Smooth muscle cell (in vitro differentiated cells): ENCODE measurements at regions not wholly inside any gene's neighbourhood (a gene's known extent, or its start where the extent isn't known, plus 50 kb on each side); places are given as distances from the start of the nearest gene placed in this dataset.

ENCODE experiments used
- DNase-seq: peaks from one replicate; lab custom pipeline; 2025; ENCODE audit not compliant: unreplicated experiment; lab: John Stamatoyannopoulos, UW
- H2AFZ ChIP-seq: fragments of 200-600 bp; sonication (generic); 2 replicates; pipeline ENCODE4 v1.6.0; 2016; ENCODE audit warnings: antibody characterized with exemption, low read depth, mild to moderate bottlenecking
- H3F3A ChIP-seq: fragments of 200-600 bp; sonication (generic); 2 replicates; pipeline ENCODE4 v1.6.0; 2017; ENCODE audit warnings: antibody characterized with exemption, low read depth
- H3K27ac ChIP-seq: fragments of 200-600 bp; sonication (generic); 2 replicates; pipeline ENCODE4 v1.5.1; 2016; ENCODE audit warnings: low read depth, mild to moderate bottlenecking
- H3K27me3 ChIP-seq: fragments of 200-600 bp; sonication (generic); 2 replicates; pipeline ENCODE4 v1.6.1; 2016; ENCODE audit warnings: low read depth, mild to moderate bottlenecking
- H3K36me3 ChIP-seq: fragments of 200-600 bp; sonication (generic); 2 replicates; pipeline ENCODE4 v1.5.1; 2016; ENCODE audit warnings: low read depth
- H3K4me1 ChIP-seq: fragments of 200-600 bp; sonication (generic); 2 replicates; pipeline ENCODE4 v1.5.1; 2016; ENCODE audit warnings: low read depth
- H3K4me2 ChIP-seq: fragments of 200-600 bp; sonication (generic); 2 replicates; pipeline ENCODE4 v1.6.0; 2016; ENCODE audit warnings: mild to moderate bottlenecking
- H3K4me3 ChIP-seq: fragments of 200-600 bp; sonication (generic); 2 replicates; pipeline ENCODE4 v1.5.1; 2016; ENCODE audit warnings: mild to moderate bottlenecking
- H3K79me2 ChIP-seq: fragments of 200-600 bp; sonication (generic); 2 replicates; pipeline ENCODE4 v1.6.0; 2016; ENCODE audit warnings: low read depth, mild to moderate bottlenecking
- H3K9ac ChIP-seq: fragments of 200-600 bp; sonication (generic); 2 replicates; pipeline ENCODE4 v1.6.0; 2016; ENCODE audit warnings: low read depth
- H3K9me3 ChIP-seq: fragments of 200-600 bp; sonication (generic); replicated peaks from 2 replicates; pipeline ENCODE4 v1.5.1; 2016; ENCODE audit warnings: low read depth
- H4K20me1 ChIP-seq: fragments of 200-600 bp; sonication (generic); 2 replicates; pipeline ENCODE4 v1.6.0; 2016; ENCODE audit warnings: low read depth
- CTCF ChIP-seq: fragments of 200-600 bp; sonication (generic); IDR thresholded peaks from 2 replicates; pipeline ENCODE4 v1.5.1; 2017; ENCODE audit warnings: borderline replicate concordance, mild to moderate bottlenecking, antibody characterized with exemption; ENCODE audit not compliant: insufficient read depth, poor library complexity, severe bottlenecking
- WGBS: methylation state at CpG from one replicate; pipeline ENCODE4 v1.1.7; 2016; ENCODE audit warnings: low lambda C conversion rate; 5-methylcytosine and 5-hydroxymethylcytosine counted together

DNA sequence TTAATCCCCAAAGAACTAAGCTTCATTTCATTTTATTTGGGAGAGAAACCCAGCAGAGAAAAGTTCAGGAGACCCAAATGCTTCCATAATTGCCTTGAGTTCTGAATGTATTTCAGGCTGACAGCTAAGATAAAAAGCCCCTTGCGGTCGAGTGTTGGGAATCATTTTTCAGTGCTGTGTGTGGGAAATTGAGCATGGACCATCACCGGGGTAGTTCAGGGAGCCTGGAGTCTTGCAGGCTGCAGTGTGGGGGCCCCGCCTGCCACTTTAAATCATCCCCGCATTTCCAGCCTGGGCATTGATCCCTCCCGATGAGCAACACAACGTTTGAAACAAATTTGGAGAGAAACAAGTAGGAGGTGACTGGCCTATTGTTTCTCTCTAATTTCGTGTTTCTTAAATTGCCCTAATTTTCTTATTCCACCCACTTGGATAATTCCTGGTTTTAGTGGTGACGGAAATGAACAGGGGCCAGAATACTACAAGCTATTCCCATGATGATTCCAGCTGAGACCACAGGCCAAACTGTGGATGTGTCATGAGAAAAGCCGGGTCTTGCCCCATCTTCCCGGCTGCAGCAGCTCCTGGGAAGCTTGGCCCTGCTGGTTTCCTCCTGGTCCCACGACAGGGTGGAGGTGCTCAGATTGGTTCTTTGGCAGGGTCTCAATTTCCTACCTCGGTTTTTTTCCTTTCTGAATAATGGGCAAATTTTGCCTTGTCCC, 75.1 kb downstream of the FOXL1 start:
- no peak for TF ChIP-seq CTCF
- H3K36me3 ChIP-seq = no peaks in the 10 kb centered on the region
- no peak overlapping the region for H3K4me2 ChIP-seq
- H3K79me2 ChIP-seq = no peaks in the 10 kb centered on the region
- H3K27me3 ChIP-seq = no peaks in the 10 kb centered on the region
- H3K27ac ChIP-seq = peak overlapping the region; percentile 49
- H3K9ac ChIP-seq = no peak overlapping the region
- no peak for DNase-seq
- H2AFZ ChIP-seq = no peak overlapping the region
- 74% methylated on average over 13 of the region's 13 CpGs for WGBS
- H3K9me3 ChIP-seq = no peaks in the 10 kb centered on the region
- no peaks in the 10 kb centered on the region for H3F3A ChIP-seq
- H4K20me1 ChIP-seq = no peaks in the 10 kb centered on the region
- no peaks in the 10 kb centered on the region for H3K4me1 ChIP-seq
- H3K4me3 ChIP-seq = no peak overlapping the region

DNA sequence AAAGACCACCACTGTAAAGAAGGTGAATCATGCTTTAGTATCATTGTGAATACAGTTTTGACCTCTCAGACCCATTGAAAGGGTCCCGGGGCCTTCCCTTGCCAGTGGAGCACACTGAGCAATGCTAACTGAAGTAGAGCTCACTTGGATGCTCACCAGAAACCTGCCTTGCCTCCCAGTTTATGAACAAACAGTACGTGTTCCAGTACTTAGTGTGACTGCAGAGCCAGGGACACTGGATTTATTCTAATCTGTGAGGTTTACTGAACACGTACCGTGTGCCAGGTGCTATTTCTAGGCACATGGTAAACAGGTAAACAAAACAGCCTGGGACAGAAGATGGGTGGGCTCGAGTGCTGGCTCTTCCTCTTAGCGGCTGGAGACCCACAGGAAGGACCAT, 79.6 kb downstream of the FOXL1 start:
- Histone ChIP-seq H3K27ac (no peak overlapping the region), H3K27me3 (no peaks in the 10 kb centered on the region), H2AFZ (no peak overlapping the region), H3K4me1 (no peaks in the 10 kb centered on the region), H3K9me3 (no peaks in the 10 kb centered on the region), H3K4me3 (no peak overlapping the region), H3F3A (peaks cover 5% of the 10 kb centered on the region), H4K20me1 (no peaks in the 10 kb centered on the region), H3K36me3 (no peaks in the 10 kb centered on the region), H3K79me2 (no peaks in the 10 kb centered on the region), H3K4me2 (no peak overlapping the region), H3K9ac (no peak overlapping the region)
- DNase-seq = no peak
- WGBS = 93% methylated on average over 6 of the region's 6 CpGs
- TF ChIP-seq CTCF = no peak

DNA sequence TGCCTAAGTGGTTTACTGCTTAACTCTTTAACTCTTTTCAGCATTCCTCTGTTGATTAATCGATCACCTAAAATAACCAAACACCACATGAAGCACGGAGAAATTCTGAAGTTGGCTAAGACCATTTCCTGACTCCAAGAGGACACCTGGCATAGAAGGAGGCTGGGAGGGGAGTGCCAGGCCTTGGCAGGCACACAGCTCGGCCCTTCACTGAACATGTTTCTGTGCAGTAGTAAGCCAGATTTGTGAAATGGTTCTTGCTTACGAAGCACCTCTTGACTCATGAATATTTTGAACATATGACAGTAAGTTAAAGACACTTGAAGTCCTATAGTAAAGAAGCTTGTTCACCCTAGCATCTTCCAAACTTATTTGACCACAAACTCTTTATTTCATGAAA, 82.3 kb downstream of the FOXL1 start:
- no peak overlapping the region for H2AFZ ChIP-seq
- 94% methylated on average over 4 of the region's 4 CpGs for WGBS
- H3K4me3 ChIP-seq = no peak overlapping the region
- no peaks in the 10 kb centered on the region for H3K79me2 ChIP-seq
- no peak overlapping the region for H3K27ac ChIP-seq
- H3K9me3 ChIP-seq = no peaks in the 10 kb centered on the region
- H4K20me1 ChIP-seq = no peaks in the 10 kb centered on the region
- peaks cover 19% of the 10 kb centered on the region for H3F3A ChIP-seq
- no peak for DNase-seq
- H3K4me1 ChIP-seq = peaks cover 4% of the 10 kb centered on the region
- TF ChIP-seq CTCF = no peak
- H3K4me2 ChIP-seq = no peak overlapping the region
- no peaks in the 10 kb centered on the region for H3K36me3 ChIP-seq
- no peaks in the 10 kb centered on the region for H3K27me3 ChIP-seq
- H3K9ac ChIP-seq = no peak overlapping the region

DNA sequence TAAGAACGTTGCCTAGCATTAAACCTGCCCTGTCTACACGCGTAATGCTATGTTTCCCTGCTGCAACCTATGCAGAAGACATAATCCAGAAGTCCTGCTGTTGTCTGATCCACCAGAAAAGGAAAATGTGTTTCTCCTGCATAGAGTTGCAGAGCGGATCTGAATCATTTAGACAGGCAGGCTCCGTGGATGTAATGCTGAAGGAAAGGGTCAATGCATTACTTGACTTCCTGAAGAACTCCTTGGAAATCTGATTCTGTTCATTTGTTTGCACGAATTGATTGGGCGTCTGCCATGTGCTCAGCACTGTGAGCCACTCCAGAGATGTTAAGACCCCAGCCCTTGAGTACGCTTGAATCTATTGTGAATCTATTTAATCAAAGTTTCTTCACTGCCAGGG, 83.4 kb downstream of the FOXL1 start:
- Histone ChIP-seq H2AFZ (no peak overlapping the region), H3K4me2 (peak overlapping the region; percentile 49), H3K36me3 (no peaks in the 10 kb centered on the region), H3K27ac (peak overlapping the region; percentile 96), H3K9me3 (no peaks in the 10 kb centered on the region), H3K4me3 (no peak overlapping the region), H3K79me2 (no peaks in the 10 kb centered on the region), H3K4me1 (peaks cover 4% of the 10 kb centered on the region), H3K9ac (peak overlapping the region; percentile 1), H3F3A (peaks cover 21% of the 10 kb centered on the region), H4K20me1 (no peaks in the 10 kb centered on the region), H3K27me3 (no peaks in the 10 kb centered on the region)
- no peak for TF ChIP-seq CTCF
- 46% methylated on average over 8 of the region's 8 CpGs for WGBS
- DNase-seq = no peak
